ENCODE measurements at regions not wholly inside any gene's neighbourhood (a gene's known extent, or its start where the extent isn't known, plus 50 kb on each side); places are given as distances from the start of the nearest gene placed in this dataset.

DNA sequence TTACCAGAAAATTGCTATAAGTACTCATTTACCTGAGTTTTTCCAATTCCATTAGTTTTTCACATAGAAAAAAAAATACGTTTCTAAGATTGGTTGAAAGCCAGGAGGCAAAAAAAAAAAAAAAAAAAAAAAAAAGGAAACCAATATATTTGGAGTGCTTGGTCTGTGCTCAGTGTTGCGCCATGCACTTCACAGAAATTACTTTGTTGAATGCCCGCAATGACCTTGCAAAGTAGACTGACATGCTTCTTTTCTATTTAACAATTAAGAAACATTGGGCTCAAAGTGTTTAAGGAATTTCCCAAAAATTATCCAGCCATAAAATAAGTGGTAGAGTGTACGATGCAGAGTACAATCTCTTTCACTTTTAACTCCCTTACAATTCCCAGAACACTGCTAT lies 65.2 kb upstream of the PAPPA start:
- Histone ChIP-seq H2BK120ac (ENCODE audit: low read depth, low read length, poor library complexity, severe bottlenecking) (no peak overlapping the region), H4K20me1 (ENCODE audit: control insufficient read depth, insufficient read depth, insufficient read length) (no peaks in the 10 kb centered on the region), H4K5ac (ENCODE audit: insufficient read length, low read depth, low read length) (no peak overlapping the region), H3K9me3 (ENCODE audit: control insufficient read depth, low read depth, low read length) (no peaks in the 10 kb centered on the region), H3K4ac (ENCODE audit: low read depth, low read length) (no peak overlapping the region), H2BK5ac (ENCODE audit: insufficient read length, low read length) (no peak overlapping the region), H3K27me3 (ENCODE audit: insufficient read depth, low read length) (no peaks in the 10 kb centered on the region; the same call in 1 of the 2 replicates), H3K23ac (ENCODE audit: insufficient read length, low read depth, low read length) (no peak overlapping the region), H3K9ac (ENCODE audit: extremely low read depth, insufficient read length, low read length) (no peak overlapping the region), H2BK12ac (ENCODE audit: insufficient read length, low read depth, low read length) (no peak overlapping the region), H3K79me2 (ENCODE audit: insufficient read depth, low read length) (no peaks in the 10 kb centered on the region), H3K23me2 (ENCODE audit: insufficient read length, low read depth, low read length, poor library complexity, severe bottlenecking) (no peaks in the 10 kb centered on the region), H2AK5ac (ENCODE audit: insufficient read length, low read length) (no peak overlapping the region), H4K8ac (replicated peaks; ENCODE audit: insufficient read length, low read depth, low read length) (no peak overlapping the region), H2AFZ (ENCODE audit: low read length) (no peak overlapping the region), H3K4me1 (ENCODE audit: insufficient read depth, low read length) (no peaks in the 10 kb centered on the region), H2BK20ac (ENCODE audit: low read depth, low read length, poor library complexity, severe bottlenecking) (no peak overlapping the region), H2BK15ac (ENCODE audit: low read depth, low read length) (no peak overlapping the region), H3T11ph (ENCODE audit: low read length) (no peak overlapping the region), H3K18ac (ENCODE audit: insufficient read length, low read depth, low read length) (no peak overlapping the region), H3K14ac (ENCODE audit: insufficient read depth, low read length) (no peak overlapping the region), H3K56ac (ENCODE audit: insufficient read length, low read depth, low read length) (no peak overlapping the region), H3K27ac (ENCODE audit: insufficient read length, low read depth, low read length) (no peak overlapping the region), H3K4me2 (ENCODE audit: insufficient read depth, insufficient read length, low read length) (no peak overlapping the region), H4K91ac (ENCODE audit: insufficient read length, low read depth, low read length) (no peak overlapping the region), H3K79me1 (ENCODE audit: insufficient read depth, low read depth, low read length, poor library complexity, severe bottlenecking) (no peaks in the 10 kb centered on the region)
- Mint-ChIP-seq H3K9me3 (peaks cover 3 to 5% of the 10 kb centered on the region in 2 experiments; a peak in 2 of 5 replicates), H3K27me3 (ENCODE audit: low read depth) (no peaks in the 10 kb centered on the region), H3K4me1 (peaks cover 3 to 6% of the 10 kb centered on the region in 2 experiments; a peak in 3 of 4 replicates), H3K4me3 (no peak overlapping the region), H3K36me3 (ENCODE audit: insufficient read depth in 1 of 3, low read depth in 3 of 3) (peaks cover 0 to 4% (median 4%) of the 10 kb centered on the region in 3 experiments; a peak in 2 of 7 replicates), H3K27ac (no peak overlapping the region)
- TF ChIP-seq CTCF (conservative IDR thresholded peaks at IDR 0.05), result no peak
- WGBS (ENCODE audit: extremely low coverage, insufficient read length, low lambda C conversion rate), result no CpG with 5 or more reads among the region's 4 CpGs
- no peak for DNase-seq
